HCT116 (cell line): ENCODE measurements at regions not wholly inside any gene's neighbourhood (a gene's known extent, or its start where the extent isn't known, plus 50 kb on each side); places are given as distances from the start of the nearest gene placed in this dataset.

Experiments
- ATAC-seq: fragments of 200-7000 bp; cut with Tn5 transposase; 2 replicates; pipeline ENCODE4 v1.9.1; 2020; ENCODE audit warnings: mild to moderate bottlenecking, moderate library complexity
- BruUV-seq: library from RNA; stranded (reverse); fragments of 400-500 nt; replicated peaks from 2 replicates; lab custom pipeline; 2021; lab: Mats Ljungman, UMichigan
- CTCF ChIA-PET: fragments of 300-600 bp; sonication (Branson Sonifier 250); formaldehyde crosslinking; loops from one replicate; lab custom pipeline; 2021; ENCODE audit warnings: antibody characterized with exemption; lab: Charles Lee
- POLR2A ChIA-PET: fragments of 300-600, 350-600 bp; sonication (Branson Sonifier 250); formaldehyde crosslinking; loops from one replicate; lab custom pipeline; 2021; ENCODE audit warnings: antibody characterized with exemption; lab: Charles Lee
- RAD21 ChIA-PET, 2 experiments: fragments of 300-600 bp; sonication (Branson Sonifier 250); formaldehyde crosslinking; loops; one replicate each; lab custom pipeline; 2023; ENCODE audit warnings: low total read pairs in 2 of 2; ENCODE audit not compliant: uncharacterized antibody in 2 of 2, unreplicated experiment in 2 of 2, low non-redundant PET in 1 of 2; lab: Charles Lee
- DNase-seq: peaks from one replicate; pipeline ENCODE4 v3.0.0-alpha.2; 2010; ENCODE audit warnings: low read depth, low spot score
- H2AFZ ChIP-seq: fragments of 200-600 bp; shearing (Covaris generic), sonication (generic); 2 replicates; pipeline ENCODE4 v1.6.1; 2017; ENCODE audit warnings: low read depth, mixed run types, mixed read lengths, antibody characterized with exemption, low read length; ENCODE audit not compliant: poor library complexity, severe bottlenecking
- H3K27ac ChIP-seq: 2 replicates; pipeline ENCODE4 v1.5.1; 2012; ENCODE audit warnings: low read depth, low read length
- H3K27me3 ChIP-seq: fragments of 200-600 bp; sonication (generic); 2 replicates; pipeline ENCODE4 v1.6.1; 2016; ENCODE audit warnings: mixed run types, low read length, mixed read lengths; ENCODE audit not compliant: insufficient read depth
- H3K36me3 ChIP-seq, 2 experiments: fragments of 200-500 bp in 1 of 2; fragments of 200-600 bp in 1 of 2; sonication (Bioruptor generic) in 1 of 2; sonication (generic) in 1 of 2; 2 replicates each; pipeline versions ENCODE4 v1.5.1 to v1.6.1; 2014 to 2016; ENCODE audit warnings: low read length in 2 of 2, inconsistent platforms in 1 of 2, mixed read lengths in 1 of 2, mixed run types in 1 of 2; ENCODE audit not compliant: insufficient read depth in 2 of 2, control insufficient read depth in 1 of 2
- H3K4me1 ChIP-seq, 2 experiments: fragments of 200-600 bp in 1 of 2; sonication (generic) in 1 of 2; 2 replicates each; pipeline versions ENCODE4 v1.5.1 to v1.6.1; 2012 to 2017; ENCODE audit warnings: low read length in 2 of 2, inconsistent platforms in 1 of 2, mild to moderate bottlenecking in 1 of 2, mixed read lengths in 1 of 2, mixed run types in 1 of 2, moderate library complexity in 1 of 2; ENCODE audit not compliant: insufficient read depth in 2 of 2, control insufficient read depth in 1 of 2
- H3K4me2 ChIP-seq: fragments of 200-600 bp; sonication (generic); 2 replicates; pipeline ENCODE4 v1.6.1; 2017; ENCODE audit warnings: mixed run types, low read length, mixed read lengths
- H3K4me3 ChIP-seq, 2 experiments: fragments of 200-600 bp in 1 of 2; sonication (generic) in 1 of 2; replicated peaks in 1 of 2; 2 replicates each; pipeline ENCODE4 v1.5.1; 2011 to 2016; ENCODE audit warnings: low read length in 2 of 2, control low read depth in 1 of 2, low read depth in 1 of 2, mild to moderate bottlenecking in 1 of 2, mixed read lengths in 1 of 2, mixed run types in 1 of 2
- H3K79me2 ChIP-seq: fragments of 200-600 bp; sonication (generic); 2 replicates; pipeline ENCODE4 v1.6.1; 2017; ENCODE audit warnings: mild to moderate bottlenecking, mixed run types, low read length, moderate library complexity, mixed read lengths; ENCODE audit not compliant: insufficient read depth
- H3K9ac ChIP-seq: fragments of 200-600 bp; sonication (generic); 2 replicates; pipeline ENCODE4 v1.6.1; 2016; ENCODE audit warnings: low read length, mixed read lengths
- H3K9me2 ChIP-seq: fragments of 200-600 bp; sonication (generic), shearing (Covaris generic); 2 replicates; pipeline ENCODE4 v1.6.1; 2017; ENCODE audit warnings: mixed run types, mild to moderate bottlenecking, moderate library complexity; ENCODE audit not compliant: insufficient read depth
- H3K9me3 ChIP-seq, 2 experiments: fragments of 200-500 bp in 1 of 2; fragments of 200-600 bp in 1 of 2; sonication (Bioruptor generic) in 1 of 2; sonication (generic) in 1 of 2; 2 replicates each; pipeline ENCODE4 v1.6.1; 2014 to 2017; ENCODE audit warnings: low read length in 2 of 2, mixed read lengths in 2 of 2, inconsistent platforms in 1 of 2, low read depth in 1 of 2, mild to moderate bottlenecking in 1 of 2, mixed run types in 1 of 2, moderate library complexity in 1 of 2; ENCODE audit not compliant: control insufficient read depth in 1 of 2, insufficient read depth in 1 of 2
- H4K20me1 ChIP-seq: fragments of 200-600 bp; sonication (generic), shearing (Covaris generic); 2 replicates; pipeline ENCODE4 v1.6.1; 2017; ENCODE audit warnings: mixed run types, mild to moderate bottlenecking, moderate library complexity; ENCODE audit not compliant: insufficient read depth
- ATF3 ChIP-seq: IDR thresholded peaks from 2 replicates; pipeline ENCODE4 v1.6.1; 2012
- CEBPB ChIP-seq: IDR thresholded peaks from 2 replicates; pipeline ENCODE4 v1.6.1; 2012; ENCODE audit warnings: low read depth
- EGR1 ChIP-seq: IDR thresholded peaks from 2 replicates; pipeline ENCODE4 v1.6.1; 2012; ENCODE audit warnings: low read depth
- ELF1 ChIP-seq: IDR thresholded peaks from 2 replicates; pipeline ENCODE4 v1.6.1; 2012; ENCODE audit warnings: low read depth, borderline replicate concordance
- EZH2 ChIP-seq: fragments of 200-600 bp; sonication (generic); IDR thresholded peaks from 2 replicates; pipeline ENCODE4 v1.6.1; 2017; ENCODE audit warnings: antibody characterized with exemption, mixed run types
- EZH2phosphoT487 ChIP-seq: fragments of 200-600 bp; IDR thresholded peaks from 2 replicates; pipeline ENCODE4 v1.6.1; 2018; ENCODE audit warnings: antibody characterized with exemption, borderline replicate concordance
- POLR2AphosphoS5 ChIP-seq: IDR thresholded peaks from 2 replicates; pipeline ENCODE4 v1.6.1; 2011; ENCODE audit warnings: mild to moderate bottlenecking, low read depth, low read length, moderate library complexity
- REST ChIP-seq: IDR thresholded peaks from 2 replicates; pipeline ENCODE4 v1.6.1; 2012; ENCODE audit warnings: low read depth
- SIN3A ChIP-seq: IDR thresholded peaks from 2 replicates; pipeline ENCODE4 v1.6.1; 2012; ENCODE audit warnings: low read depth
- SRF ChIP-seq: IDR thresholded peaks from 2 replicates; pipeline ENCODE4 v1.6.1; 2012; ENCODE audit warnings: low read depth
- ZBTB33 ChIP-seq: IDR thresholded peaks from 2 replicates; pipeline ENCODE4 v1.6.1; 2011; ENCODE audit warnings: mild to moderate bottlenecking, low read length, moderate library complexity; ENCODE audit not compliant: insufficient replicate concordance; ENCODE audit errors: extremely low read depth
- ZFX ChIP-seq: fragments of 450-650 bp; IDR thresholded peaks from 2 replicates; pipeline ENCODE4 v1.6.1; 2017
- intact Hi-C: fragments of 100-400 bp; cut with micrococcal nuclease; formaldehyde crosslinking; loops from 2 replicates; pipeline ENCODE4 v1.10.0; 2022

- no peaks in the 10 kb centered on the region for H3K27me3 ChIP-seq
- BruUV-seq: no TSS peak
- intact Hi-C loops: no loop called here
- no peak overlapping the region for H3K9ac ChIP-seq
- POLR2A ChIA-PET: no interaction called here
- CTCF ChIA-PET: no interaction called here
- no peaks in the 10 kb centered on the region for H3K9me2 ChIP-seq
- H3K4me3 ChIP-seq: no peak overlapping the region
- RAD21 ChIA-PET: no interaction called here
- ATAC-seq: no peak
- H3K4me2 ChIP-seq: no peak overlapping the region
- no peak for TF ChIP-seq ZFX
- TF ChIP-seq EZH2: no peak
- TF ChIP-seq ZBTB33: no peak
- no peak for TF ChIP-seq SRF
- no peak for TF ChIP-seq EGR1
- TF ChIP-seq ELF1: no peak
- no peak for TF ChIP-seq REST
- no peak for TF ChIP-seq EZH2phosphoT487
- TF ChIP-seq CEBPB: no peak
- TF ChIP-seq ATF3: no peak
- no peak for TF ChIP-seq POLR2AphosphoS5
- TF ChIP-seq SIN3A: no peak
- no peaks in the 10 kb centered on the region for H3K79me2 ChIP-seq
- H4K20me1 ChIP-seq: no peaks in the 10 kb centered on the region
- no peak overlapping the region for H2AFZ ChIP-seq
- H3K36me3 ChIP-seq: no peaks in the 10 kb centered on the region
- no peak for DNase-seq
- H3K27ac ChIP-seq: no peak overlapping the region
- no peaks in the 10 kb centered on the region for H3K9me3 ChIP-seq
- H3K4me1 ChIP-seq: no peaks in the 10 kb centered on the region
Observed at GRCh38 chr6:25068866-25069265, 133.1 kb upstream of the RIPOR2 start.
